ENCODE measurements at regions not wholly inside any gene's neighbourhood (a gene's known extent, or its start where the extent isn't known, plus 50 kb on each side); places are given as distances from the start of the nearest gene placed in this dataset.

- H3K4me3 ChIP-seq = no peak overlapping the region
- no peak for TF ChIP-seq CTCF (IDR thresholded peaks at IDR 0.05)
- H3K9me3 ChIP-seq = no peaks in the 10 kb centered on the region
- H3K27me3 ChIP-seq = no peaks in the 10 kb centered on the region
- H3K36me3 ChIP-seq = no peaks in the 10 kb centered on the region
- DNase-seq = no peak
- intact Hi-C loops (cut with DNase I) = no loop called here
- no peak overlapping the region for H3K27ac ChIP-seq
- no peak for ATAC-seq
- no peaks in the 10 kb centered on the region for H3K4me1 ChIP-seq
Observed at GRCh38 chr6:40917603-40918002, 121.4 kb downstream of the UNC5CL start.

- no peaks in the 10 kb centered on the region for H3K4me1 ChIP-seq
- ATAC-seq (no peak), DNase-seq (no peak)
- H3K27me3 ChIP-seq = no peaks in the 10 kb centered on the region
- intact Hi-C loops (cut with DNase I) = no loop called here
- H3K36me3 ChIP-seq = no peaks in the 10 kb centered on the region
- TF ChIP-seq CTCF (IDR thresholded peaks at IDR 0.05) = no peak
- no peak overlapping the region for H3K4me3 ChIP-seq
- H3K27ac ChIP-seq = no peak overlapping the region
- H3K9me3 ChIP-seq = no peaks in the 10 kb centered on the region
Observed at GRCh38 chr6:40916845-40917244, 122.2 kb downstream of the UNC5CL start.

- intact Hi-C loops (cut with DNase I) = no loop called here
- no peak overlapping the region for H3K4me3 ChIP-seq
- no peak for TF ChIP-seq CTCF (IDR thresholded peaks at IDR 0.05)
Observed at GRCh38 chr6:40915165-40915564, 123.9 kb downstream of the UNC5CL start.

GRCh38 chr6:40914005-40914404 lies 125.0 kb downstream of the UNC5CL start:
- no peaks in the 10 kb centered on the region for H3K36me3 ChIP-seq
- H3K27ac ChIP-seq = no peak overlapping the region
- ATAC-seq (no peak), DNase-seq (no peak)
- intact Hi-C loops (cut with DNase I) = no loop called here
- H3K4me3 ChIP-seq = no peak overlapping the region
- H3K4me1 ChIP-seq = no peaks in the 10 kb centered on the region
- H3K27me3 ChIP-seq = no peaks in the 10 kb centered on the region
- TF ChIP-seq CTCF (IDR thresholded peaks at IDR 0.05) = no peak
- H3K9me3 ChIP-seq = no peaks in the 10 kb centered on the region

More at GRCh38 chr6:40915165-40915564, 123.9 kb downstream of the UNC5CL start:
- H3K27ac ChIP-seq = no peak overlapping the region
- H3K36me3 ChIP-seq = no peaks in the 10 kb centered on the region
- H3K9me3 ChIP-seq = no peaks in the 10 kb centered on the region
- no peaks in the 10 kb centered on the region for H3K27me3 ChIP-seq
- no peak for DNase-seq
- no peak for ATAC-seq
- H3K4me1 ChIP-seq = no peaks in the 10 kb centered on the region

GRCh38 chr6:40912158-40912946 lies 126.7 kb downstream of the UNC5CL start:
- Histone ChIP-seq H3K27ac (no peak overlapping the region), H3K27me3 (no peaks in the 10 kb centered on the region), H3K4me3 (no peak overlapping the region), H3K9me3 (no peaks in the 10 kb centered on the region), H3K36me3 (no peaks in the 10 kb centered on the region), H3K4me1 (no peaks in the 10 kb centered on the region)
- peak; percentile 35 for TF ChIP-seq CTCF (IDR thresholded peaks at IDR 0.05)
- intact Hi-C loops (cut with DNase I) = no loop called here
- ATAC-seq (peak; percentile 78), DNase-seq (no peak)

All from upper lobe of right lung (tissue), 1 donor.